ENCODE measurements at regions not wholly inside any gene's neighbourhood (a gene's known extent, or its start where the extent isn't known, plus 50 kb on each side); places are given as distances from the start of the nearest gene placed in this dataset.

DNA sequence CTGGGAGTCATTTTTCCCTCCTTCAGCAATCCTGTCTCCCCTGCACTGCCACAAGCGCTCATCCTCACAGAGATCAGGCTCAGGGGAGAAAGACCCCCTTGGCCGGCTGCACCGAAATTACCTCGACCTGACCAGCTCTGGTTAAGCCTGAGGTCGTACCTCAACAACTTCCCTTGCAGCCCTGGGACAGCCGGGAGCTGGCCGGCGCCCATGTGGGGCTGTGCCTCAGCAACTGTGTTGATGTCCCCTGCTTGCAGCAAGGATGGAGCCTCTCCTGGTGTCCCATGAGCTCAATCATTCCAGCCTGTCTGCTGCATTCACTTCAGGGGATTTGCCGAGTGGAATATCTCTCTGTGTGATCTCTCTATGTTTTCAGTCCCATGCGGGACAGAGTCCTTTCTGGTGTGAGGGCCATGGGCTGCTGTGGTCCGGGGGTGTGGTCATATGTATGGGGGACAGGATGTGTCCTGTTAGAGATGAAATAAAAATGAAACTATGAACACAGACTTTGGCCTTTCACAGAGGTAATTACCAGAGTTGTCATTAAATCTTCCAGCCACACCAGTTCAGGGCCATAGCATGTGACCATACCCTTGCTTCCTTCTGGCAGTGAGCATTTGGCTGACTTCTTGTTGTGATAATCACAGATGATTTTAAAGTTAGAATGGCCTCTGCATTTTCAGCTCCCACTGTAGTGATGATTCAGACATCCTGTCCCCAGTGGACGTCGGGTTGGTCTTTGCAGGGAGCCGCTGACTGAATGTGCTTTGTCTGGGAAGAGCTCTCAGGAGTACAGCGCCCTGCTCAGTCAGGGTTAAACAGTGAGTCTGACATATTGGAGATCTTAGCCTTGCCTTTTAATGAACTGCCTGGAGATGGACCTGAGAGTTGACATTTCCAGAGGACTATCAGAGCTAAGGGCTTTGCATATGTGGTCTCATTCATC lies 405.9 kb downstream of the AACS start:
- ChIA-PET POLR2A (ENCODE audit: partially characterized antibody) (no interaction called here), CTCF (ENCODE audit: partially characterized antibody) (interaction anchor here (0.9 to 2.1 kb wide), 3 partner anchors 13 to 60 kb away, joined by 3 to 6 read pairs (median 6); no protein-coding TSS in a partner anchor)
- H4K5ac ChIP-seq (ENCODE audit: insufficient read length, low read depth, low read length) = no peak overlapping the region
- no peaks in the 10 kb centered on the region for H3K36me3 ChIP-seq (ENCODE audit: control insufficient read depth in 2 of 4, insufficient read depth in 4 of 4, low read length in 3 of 4)
- DNase-seq (ENCODE audit: low read depth in 1 of 2, low spot score in 2 of 2) (no peak), FAIRE-seq (no peak)
- no peaks in the 10 kb centered on the region for H3K23me2 ChIP-seq (ENCODE audit: low read depth, low read length)
- H3K9me3 ChIP-seq (ENCODE audit: insufficient read depth in 2 of 2, low read depth in 1 of 2, low read length in 1 of 2) = no peaks in the 10 kb centered on the region
- WGBS, 2 experiments (ENCODE audit: extremely low coverage in 1 of 2, insufficient coverage in 1 of 2, insufficient read length in 1 of 2, insufficient replicate concordance in 2 of 2, low coverage in 1 of 2, low lambda C conversion rate in 2 of 2, missing lambda C conversion rate in 1 of 2) = 84% methylated on average over 13 of the region's 15 CpGs; no CpG with 5 or more reads in 1 of the 2 experiments
- H4K8ac ChIP-seq (ENCODE audit: extremely low read depth, insufficient read depth, low read length) = peak overlapping the region; percentile 70
- H3K4me3 ChIP-seq (ENCODE audit: extremely low read depth in 1 of 4, insufficient read depth in 2 of 4, low read depth in 3 of 4, low read length in 4 of 4) = no peak overlapping the region
- H2AK5ac ChIP-seq (ENCODE audit: low read depth, low read length) = no peak overlapping the region
- H3K9ac ChIP-seq (replicated peaks in 1 of 4; ENCODE audit: extremely low read depth in 1 of 4, low read depth in 3 of 4, low read length in 3 of 4) = no peak overlapping the region
- H2BK5ac ChIP-seq (ENCODE audit: low read depth, low read length) = no peak overlapping the region
- H3K56ac ChIP-seq (replicated peaks; ENCODE audit: insufficient read length, low read depth, low read length) = no peak overlapping the region
- no peak overlapping the region for H3K23ac ChIP-seq (ENCODE audit: insufficient read length)
- H2BK12ac ChIP-seq (ENCODE audit: low read depth, low read length) = no peak overlapping the region
- H3K79me1 ChIP-seq (ENCODE audit: low read depth, low read length) = peaks cover 3% of the 10 kb centered on the region; the same call in 1 of the 2 replicates
- no peak overlapping the region for H4K91ac ChIP-seq (replicated peaks; ENCODE audit: insufficient read length, low read length)
- no peak overlapping the region for H2BK120ac ChIP-seq (replicated peaks; ENCODE audit: low read depth, low read length)
- no peak overlapping the region for H2AFZ ChIP-seq (ENCODE audit: low read length)
- peaks cover 0 to 1% of the 10 kb centered on the region in 2 experiments for H4K20me1 ChIP-seq (replicated peaks in 1 of 2; ENCODE audit: control insufficient read depth in 1 of 2, insufficient read depth in 2 of 2, low read length in 2 of 2)
- H2BK15ac ChIP-seq (ENCODE audit: low read length) = no peak overlapping the region
- no peak overlapping the region for H3K4me2 ChIP-seq (ENCODE audit: insufficient read depth in 1 of 2, low read depth in 2 of 2, low read length in 2 of 2)
- no peaks in the 10 kb centered on the region for H3K27me3 ChIP-seq (replicated peaks in 1 of 4; ENCODE audit: control insufficient read depth in 3 of 4, extremely low read depth in 1 of 4, insufficient read depth in 3 of 4, low read length in 3 of 4)
- H3K4me1 ChIP-seq (replicated peaks in 1 of 4; ENCODE audit: control insufficient read depth in 3 of 4, insufficient read depth in 4 of 4, low read length in 3 of 4) = no peaks in the 10 kb centered on the region; a peak in 1 of 7 replicates
- H2BK20ac ChIP-seq (ENCODE audit: low read length) = no peak overlapping the region
- H3K4ac ChIP-seq (replicated peaks; ENCODE audit: insufficient read length, low read depth, low read length) = no peak overlapping the region
- no peak overlapping the region for H3K18ac ChIP-seq (ENCODE audit: extremely low read depth, low read length)
- no peak overlapping the region for H3K14ac ChIP-seq (ENCODE audit: insufficient read length)
- no peak overlapping the region for H3K27ac ChIP-seq (ENCODE audit: low read depth, low read length)
- H3K79me2 ChIP-seq (ENCODE audit: control insufficient read depth in 1 of 2, insufficient read depth in 2 of 2, low read length in 2 of 2) = peaks cover 0 to 22% of the 10 kb centered on the region in 2 experiments; a peak in 1 of 4 replicates
- TF ChIP-seq CBX5 (IDR thresholded peaks at IDR 0.05; ENCODE audit: low read depth, low read length) (no peak), YY1 (IDR thresholded peaks at IDR 0.05; ENCODE audit: low read depth, low read length) (no peak), TAF7 (optimal IDR thresholded peaks at IDR 0.05; ENCODE audit: borderline replicate concordance, low read depth, low read length) (no peak), POLR2AphosphoS5 (IDR thresholded peaks at IDR 0.05; ENCODE audit: low read depth, low read length) (no peak), CREB1 (IDR thresholded peaks at IDR 0.05) (no peak), SRF (IDR thresholded peaks at IDR 0.05; ENCODE audit: low read depth, low read length) (no peak), CEBPB (IDR thresholded peaks at IDR 0.05; ENCODE audit: low read depth, low read length) (no peak), SIX5 (IDR thresholded peaks at IDR 0.05; ENCODE audit: low read depth, low read length) (no peak), KDM5A (IDR thresholded peaks at IDR 0.05; ENCODE audit: low read length) (no peak), BCL11A (IDR thresholded peaks at IDR 0.05; ENCODE audit: low read depth in 2 of 2, low read length in 2 of 2) (no peak), MAFK (IDR thresholded peaks at IDR 0.05; ENCODE audit: low read depth, low read length) (no peak), RXRA (IDR thresholded peaks at IDR 0.05; ENCODE audit: insufficient read depth, low read depth, low read length) (no peak)
- TF ChIP-seq, protein P1, sequence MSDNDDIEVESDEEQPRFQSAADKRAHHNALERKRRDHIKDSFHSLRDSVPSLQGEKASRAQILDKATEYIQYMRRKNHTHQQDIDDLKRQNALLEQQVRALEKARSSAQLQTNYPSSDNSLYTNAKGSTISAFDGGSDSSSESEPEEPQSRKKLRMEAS (IDR thresholded peaks at IDR 0.05) = no peak
